ENCODE measurements at regions not wholly inside any gene's neighbourhood (a gene's known extent, or its start where the extent isn't known, plus 50 kb on each side); places are given as distances from the start of the nearest gene placed in this dataset.

- H3K4me3 ChIP-seq = no peak overlapping the region
- no peaks in the 10 kb centered on the region for H3K9me3 ChIP-seq
- 50% methylated on average over 3 of the region's 3 CpGs for WGBS (ENCODE audit: insufficient coverage, low coverage, low lambda C conversion rate, missing lambda C conversion rate)
- H3K36me3 ChIP-seq = no peaks in the 10 kb centered on the region
- ATAC-seq = no peak
- no peak for TF ChIP-seq CTCF (IDR thresholded peaks at IDR 0.05)
- TF ChIP-seq POLR2A (IDR thresholded peaks at IDR 0.05) = no peak
- no peaks in the 10 kb centered on the region for H3K27me3 ChIP-seq
- intact Hi-C loops (cut with DNase I) = no loop called here
- DNase-seq = no peak
- H3K27ac ChIP-seq = no peak overlapping the region
- no peaks in the 10 kb centered on the region for H3K4me1 ChIP-seq
These were observed 741.0 kb downstream of the PLCL1 start for GRCh38 chr2:198545411-198545810.

GRCh38 chr2:198544461-198544860, 740.1 kb downstream of the PLCL1 start:
- intact Hi-C loops (cut with DNase I) = no loop called here
- H3K9me3 ChIP-seq = no peaks in the 10 kb centered on the region
- no peak for ATAC-seq
- no peak overlapping the region for H3K4me3 ChIP-seq
- DNase-seq = no peak
- H3K36me3 ChIP-seq = no peaks in the 10 kb centered on the region
- 7% methylated on average over 1 of the region's 1 CpG for WGBS (ENCODE audit: insufficient coverage, low coverage, low lambda C conversion rate, missing lambda C conversion rate)
- H3K4me1 ChIP-seq = no peaks in the 10 kb centered on the region
- no peaks in the 10 kb centered on the region for H3K27me3 ChIP-seq
- H3K27ac ChIP-seq = no peak overlapping the region
- no peak for TF ChIP-seq CTCF (IDR thresholded peaks at IDR 0.05)

GRCh38 chr2:198534756-198535155, 730.4 kb downstream of the PLCL1 start:
- no peak for DNase-seq
- 87% methylated on average over 3 of the region's 3 CpGs for WGBS (ENCODE audit: insufficient coverage, low coverage, low lambda C conversion rate, missing lambda C conversion rate)
- no peak overlapping the region for H3K27ac ChIP-seq
- no peak for TF ChIP-seq POLR2A (IDR thresholded peaks at IDR 0.05)
- TF ChIP-seq CTCF (IDR thresholded peaks at IDR 0.05) = no peak
- no peaks in the 10 kb centered on the region for H3K4me1 ChIP-seq
- no peaks in the 10 kb centered on the region for H3K36me3 ChIP-seq
- intact Hi-C loops (cut with DNase I) = no loop called here
- H3K9me3 ChIP-seq = no peaks in the 10 kb centered on the region
- ATAC-seq = no peak
- H3K27me3 ChIP-seq = no peaks in the 10 kb centered on the region
- no peak overlapping the region for H3K4me3 ChIP-seq

- DNase-seq (no peak), ATAC-seq (no peak)
- Histone ChIP-seq H3K4me3 (no peak overlapping the region), H3K36me3 (no peaks in the 10 kb centered on the region), H3K9me3 (no peaks in the 10 kb centered on the region), H3K4me1 (no peaks in the 10 kb centered on the region), H3K27me3 (no peaks in the 10 kb centered on the region), H3K27ac (no peak overlapping the region)
- intact Hi-C loops (cut with DNase I) = no loop called here
- TF ChIP-seq POLR2A (IDR thresholded peaks at IDR 0.05) = no peak
- WGBS (ENCODE audit: insufficient coverage, low coverage, low lambda C conversion rate, missing lambda C conversion rate) = 54% methylated on average over 5 of the region's 5 CpGs
These were observed 721.0 kb downstream of the PLCL1 start for GRCh38 chr2:198525211-198525969.

GRCh38 chr2:198523710-198524109, 719.3 kb downstream of the PLCL1 start:
- TF ChIP-seq POLR2A (IDR thresholded peaks at IDR 0.05) (no peak), CTCF (IDR thresholded peaks at IDR 0.05) (no peak)
- H3K4me1 ChIP-seq = no peaks in the 10 kb centered on the region
- H3K27me3 ChIP-seq = no peaks in the 10 kb centered on the region
- H3K9me3 ChIP-seq = no peaks in the 10 kb centered on the region
- no peak overlapping the region for H3K4me3 ChIP-seq
- H3K27ac ChIP-seq = no peak overlapping the region
- intact Hi-C loops (cut with DNase I) = no loop called here
- ATAC-seq (no peak), DNase-seq (no peak)
- WGBS (ENCODE audit: insufficient coverage, low coverage, low lambda C conversion rate, missing lambda C conversion rate) = 17% methylated on average over 2 of the region's 2 CpGs
- no peaks in the 10 kb centered on the region for H3K36me3 ChIP-seq
